ENCODE measurements at regions not wholly inside any gene's neighbourhood (a gene's known extent, or its start where the extent isn't known, plus 50 kb on each side); places are given as distances from the start of the nearest gene placed in this dataset.

DNA sequence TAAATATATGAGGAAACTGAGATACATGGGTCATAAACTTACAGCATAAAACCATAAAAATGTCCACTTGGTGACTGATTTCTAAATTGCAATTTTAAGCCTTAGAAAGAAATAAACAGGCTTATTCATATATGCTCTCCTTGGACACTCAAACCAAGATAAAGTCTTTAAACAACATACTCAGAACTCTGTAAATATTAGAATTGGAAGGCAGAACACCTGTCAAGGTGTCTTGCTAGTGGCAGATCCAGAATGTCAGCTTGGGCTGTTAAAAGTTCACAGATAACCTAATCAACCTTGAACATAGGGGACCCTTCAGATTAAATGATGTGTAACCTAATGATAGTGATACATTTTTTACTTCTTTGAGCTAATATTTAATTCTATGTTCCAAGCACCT, 208.1 kb upstream of the ARSJ start:
- TF ChIP-seq POLR2A (IDR thresholded peaks at IDR 0.05), result no peak
- TF ChIP-seq, protein P1, sequence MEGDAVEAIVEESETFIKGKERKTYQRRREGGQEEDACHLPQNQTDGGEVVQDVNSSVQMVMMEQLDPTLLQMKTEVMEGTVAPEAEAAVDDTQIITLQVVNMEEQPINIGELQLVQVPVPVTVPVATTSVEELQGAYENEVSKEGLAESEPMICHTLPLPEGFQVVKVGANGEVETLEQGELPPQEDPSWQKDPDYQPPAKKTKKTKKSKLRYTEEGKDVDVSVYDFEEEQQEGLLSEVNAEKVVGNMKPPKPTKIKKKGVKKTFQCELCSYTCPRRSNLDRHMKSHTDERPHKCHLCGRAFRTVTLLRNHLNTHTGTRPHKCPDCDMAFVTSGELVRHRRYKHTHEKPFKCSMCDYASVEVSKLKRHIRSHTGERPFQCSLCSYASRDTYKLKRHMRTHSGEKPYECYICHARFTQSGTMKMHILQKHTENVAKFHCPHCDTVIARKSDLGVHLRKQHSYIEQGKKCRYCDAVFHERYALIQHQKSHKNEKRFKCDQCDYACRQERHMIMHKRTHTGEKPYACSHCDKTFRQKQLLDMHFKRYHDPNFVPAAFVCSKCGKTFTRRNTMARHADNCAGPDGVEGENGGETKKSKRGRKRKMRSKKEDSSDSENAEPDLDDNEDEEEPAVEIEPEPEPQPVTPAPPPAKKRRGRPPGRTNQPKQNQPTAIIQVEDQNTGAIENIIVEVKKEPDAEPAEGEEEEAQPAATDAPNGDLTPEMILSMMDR (IDR thresholded peaks at IDR 0.05), result no peak

All from adrenal gland (tissue), 5 donors.